ENCODE measurements at regions not wholly inside any gene's neighbourhood (a gene's known extent, or its start where the extent isn't known, plus 50 kb on each side); places are given as distances from the start of the nearest gene placed in this dataset.
A peak's percentile ranks its signal among the peaks of the same experiment; 100 is the strongest.

DNA sequence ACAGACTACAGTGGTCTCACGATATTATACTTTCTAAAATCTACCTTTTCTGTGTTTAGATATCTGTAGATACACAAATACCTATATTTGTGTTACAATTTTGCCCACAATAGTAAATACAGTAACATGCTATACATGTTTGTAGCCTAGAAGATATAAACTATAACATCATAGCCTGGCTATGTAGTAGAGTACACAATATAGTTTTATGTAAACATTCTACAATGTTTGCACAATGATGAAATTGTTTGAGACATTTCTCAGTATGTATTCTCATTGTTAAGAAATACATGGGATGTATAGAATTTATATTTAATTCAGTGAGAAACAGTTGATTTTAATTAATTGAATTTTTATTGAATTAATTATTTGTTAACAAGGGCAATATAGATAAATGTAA lies 1367.0 kb downstream of the OTOL1 start:
- no peak for TF ChIP-seq POLR2A (IDR thresholded peaks at IDR 0.05; ENCODE audit: low read depth, low read length)
- FAIRE-seq, result no peak
- DNase-seq (ENCODE audit: insufficient read length, low spot score), result no peak

DNA sequence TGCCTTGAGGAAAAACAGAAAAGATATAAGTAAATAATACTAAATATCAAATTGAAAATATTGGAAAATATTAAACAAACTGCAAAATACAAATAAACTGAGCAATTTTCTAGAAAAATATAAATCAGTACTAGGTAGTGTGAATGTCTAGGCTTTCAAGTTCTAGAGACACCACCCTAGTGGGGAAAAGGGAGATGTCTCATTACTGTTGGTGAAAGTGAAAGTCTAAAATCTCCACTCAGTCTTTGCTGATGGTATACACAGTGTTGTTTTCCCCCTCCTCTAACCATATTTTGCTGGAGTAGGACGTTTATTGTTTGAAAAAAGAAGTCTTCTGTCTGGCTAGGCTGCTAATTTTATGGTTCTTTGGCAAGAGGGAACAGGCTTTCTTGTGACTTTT lies 1368.9 kb downstream of the OTOL1 start:
- FAIRE-seq, result peak; percentile 15
- peak; percentile 3 for DNase-seq (ENCODE audit: insufficient read length, low spot score)
- TF ChIP-seq POLR2A (IDR thresholded peaks at IDR 0.05; ENCODE audit: low read depth, low read length), result no peak

DNA sequence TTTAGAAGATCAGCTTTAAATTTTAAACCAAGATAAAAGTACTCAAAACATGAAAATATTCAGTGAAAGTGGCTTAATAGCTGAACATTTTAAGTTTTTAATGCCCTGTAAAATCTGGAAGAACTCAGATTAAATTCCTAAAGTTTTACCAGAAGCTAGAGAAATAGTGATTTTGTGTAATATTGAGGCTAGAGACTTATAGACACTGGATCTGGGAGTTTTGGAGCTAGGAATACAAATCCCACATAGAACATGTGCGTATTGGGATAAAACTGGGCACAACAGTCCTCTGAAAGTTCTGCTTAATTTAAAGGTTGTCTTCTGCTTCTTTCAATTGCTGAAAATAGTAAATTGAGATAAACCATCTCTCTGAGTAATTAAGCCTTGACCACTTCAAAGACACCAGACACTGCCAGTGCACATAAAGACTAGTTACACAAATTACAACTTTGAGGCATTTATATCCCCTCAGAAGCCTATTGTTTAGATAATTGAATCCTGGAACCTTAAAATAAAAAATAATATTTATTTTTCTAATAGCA lies 1382.5 kb downstream of the OTOL1 start:
- no peak for TF ChIP-seq POLR2A (IDR thresholded peaks at IDR 0.05; ENCODE audit: low read depth, low read length)
- FAIRE-seq, result no peak

DNA sequence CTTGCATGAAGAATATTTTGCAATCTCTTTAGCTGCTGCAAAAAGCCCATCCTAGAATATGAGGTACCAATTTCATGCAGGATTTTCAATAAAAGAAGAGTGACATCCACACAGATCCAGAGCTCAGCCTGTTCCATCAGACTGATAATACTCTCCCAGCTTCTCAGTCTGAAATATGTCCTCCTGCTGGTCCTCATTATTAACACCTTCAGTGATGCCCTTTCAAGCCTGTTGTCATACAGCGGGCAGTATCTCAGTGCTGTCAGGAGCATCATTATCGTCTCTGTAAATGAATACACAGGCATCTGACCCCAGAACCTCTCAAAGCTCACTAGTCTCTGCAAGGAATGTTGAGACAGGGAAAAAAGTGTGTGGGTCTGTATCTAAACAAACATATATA lies 1387.8 kb downstream of the OTOL1 start:
- no peak for FAIRE-seq
- DNase-seq (ENCODE audit: insufficient read length, low spot score), result no peak
- no peak for TF ChIP-seq POLR2A (IDR thresholded peaks at IDR 0.05; ENCODE audit: low read depth, low read length)

More for the DNA sequence above, 1382.5 kb downstream of the OTOL1 start:
- no peak for DNase-seq (ENCODE audit: insufficient read length, low spot score)

DNA sequence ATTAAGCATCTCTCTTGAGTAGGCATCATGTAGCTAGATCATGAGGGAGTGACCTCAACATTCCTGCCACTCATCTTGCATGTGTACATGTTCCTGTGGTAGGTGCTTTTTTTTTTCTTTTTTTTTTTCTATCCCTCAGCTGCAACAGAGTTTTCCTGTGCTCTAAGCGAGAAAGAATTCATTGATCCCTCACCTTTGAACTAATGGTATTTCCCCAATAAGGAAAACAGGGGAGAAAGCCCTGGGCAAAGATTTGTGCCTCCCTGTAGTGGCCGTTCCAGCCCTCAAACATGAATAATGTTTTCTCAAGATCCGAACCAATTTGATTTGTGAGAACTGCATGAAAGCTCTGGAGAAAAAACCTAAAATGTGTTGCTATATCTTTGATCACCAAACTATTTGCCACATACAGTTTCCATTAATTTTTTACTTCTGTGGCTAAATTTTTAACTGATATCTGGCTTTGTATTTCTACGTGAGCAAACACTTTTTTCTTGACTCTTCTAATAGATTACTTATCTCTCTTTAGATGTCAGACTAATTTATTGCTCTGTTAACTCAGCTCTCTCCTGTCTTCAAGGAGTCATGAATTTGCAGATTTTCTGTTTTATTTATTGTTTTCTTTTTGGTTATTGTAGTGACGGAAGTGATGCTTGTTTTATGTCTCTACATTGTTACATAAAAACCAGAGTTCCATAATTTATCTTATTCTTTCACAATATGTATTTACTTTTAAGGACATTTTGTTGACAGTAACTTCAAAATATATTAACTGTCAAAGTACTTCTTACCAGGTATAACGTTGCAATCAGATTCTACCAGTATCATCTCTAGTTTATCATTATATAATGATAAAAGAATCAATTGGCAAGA lies 1396.5 kb downstream of the OTOL1 start:
- TF ChIP-seq POLR2A (IDR thresholded peaks at IDR 0.05; ENCODE audit: low read depth, low read length), result no peak
- FAIRE-seq (no peak), DNase-seq (ENCODE audit: insufficient read length, low spot score) (no peak)

DNA sequence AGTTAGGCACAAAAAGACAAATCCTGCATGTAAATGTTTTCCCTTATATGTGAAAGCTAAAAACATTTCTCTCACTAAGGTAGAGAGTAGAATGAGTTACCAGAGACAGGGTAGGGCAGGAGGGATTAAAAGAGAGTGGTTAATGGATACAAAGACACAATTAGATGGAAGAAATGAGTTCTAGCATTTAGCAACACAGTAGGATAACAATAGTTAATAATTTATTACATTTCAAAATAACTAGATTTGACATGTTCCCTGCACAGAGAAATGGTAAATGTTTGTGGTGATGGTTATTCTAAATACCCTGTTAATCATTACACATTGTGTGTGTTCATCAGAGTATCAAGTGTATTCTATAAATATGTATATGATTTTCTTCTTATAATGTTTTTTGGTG lies 1400.7 kb downstream of the OTOL1 start:
- no peak for FAIRE-seq
- DNase-seq (ENCODE audit: insufficient read length, low spot score), result no peak
- no peak for TF ChIP-seq POLR2A (IDR thresholded peaks at IDR 0.05; ENCODE audit: low read depth, low read length)

DNA sequence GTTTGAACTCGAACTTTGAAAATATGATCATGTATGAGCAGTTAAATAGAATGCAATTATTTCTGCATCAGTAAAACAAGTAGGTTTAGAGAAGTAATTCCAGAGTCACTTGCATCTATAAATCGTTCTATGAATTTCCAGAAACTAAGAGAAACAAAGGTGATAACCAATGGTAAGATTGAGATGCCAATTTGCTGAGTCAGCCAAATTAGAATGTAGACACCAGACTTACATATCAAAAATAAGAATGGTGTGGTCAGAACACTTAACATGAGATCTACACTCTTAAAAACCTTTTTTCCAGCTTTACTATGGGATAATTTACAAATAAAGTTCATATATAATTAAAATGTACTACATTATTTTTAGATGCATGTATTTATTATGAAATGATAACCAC lies 1435.9 kb downstream of the OTOL1 start:
- DNase-seq (ENCODE audit: insufficient read length, low spot score), result no peak
- TF ChIP-seq POLR2A (IDR thresholded peaks at IDR 0.05; ENCODE audit: low read depth, low read length), result no peak
- FAIRE-seq, result no peak

DNA sequence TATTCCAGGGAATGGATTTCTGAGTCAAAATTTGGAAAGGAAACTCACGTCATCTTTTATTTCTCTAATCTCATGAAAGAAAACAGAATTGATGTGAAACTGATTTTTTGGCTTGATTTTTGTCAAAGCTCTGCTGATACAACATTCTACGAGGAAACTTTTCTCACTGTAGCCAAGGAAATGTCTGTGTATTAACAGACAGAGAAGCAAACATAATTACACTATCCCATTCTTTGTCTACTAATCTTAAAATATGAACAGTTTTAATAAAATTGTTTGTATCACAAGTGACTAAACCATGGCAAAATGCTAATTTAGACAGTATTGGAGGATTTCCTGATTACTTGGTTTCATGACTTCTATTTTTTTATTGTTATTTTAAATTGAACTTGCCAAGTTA lies 1437.0 kb downstream of the OTOL1 start:
- TF ChIP-seq POLR2A (IDR thresholded peaks at IDR 0.05; ENCODE audit: low read depth, low read length), result no peak
- DNase-seq (ENCODE audit: insufficient read length, low spot score) (no peak), FAIRE-seq (no peak)

DNA sequence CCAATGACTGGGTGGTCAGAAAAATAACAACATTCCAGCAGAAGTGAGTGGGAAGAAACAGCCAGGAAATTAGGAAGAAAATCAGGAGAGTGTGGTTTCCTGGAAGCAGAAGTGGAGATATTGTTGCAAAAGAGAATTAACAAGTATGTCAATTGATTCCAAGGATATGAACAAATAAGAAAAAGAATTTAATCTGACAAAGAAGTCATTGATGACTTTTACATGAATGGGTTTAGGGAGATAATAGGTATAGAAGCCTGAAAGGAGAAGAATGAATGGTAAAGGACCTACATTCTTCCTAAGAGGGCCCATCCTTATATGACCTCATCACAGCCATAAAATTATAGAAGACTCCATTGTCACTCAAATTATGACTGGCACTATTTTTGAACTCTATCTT lies 1440.1 kb downstream of the OTOL1 start:
- DNase-seq (ENCODE audit: insufficient read length, low spot score) (no peak), FAIRE-seq (no peak)
- TF ChIP-seq POLR2A (IDR thresholded peaks at IDR 0.05; ENCODE audit: low read depth, low read length), result no peak

DNA sequence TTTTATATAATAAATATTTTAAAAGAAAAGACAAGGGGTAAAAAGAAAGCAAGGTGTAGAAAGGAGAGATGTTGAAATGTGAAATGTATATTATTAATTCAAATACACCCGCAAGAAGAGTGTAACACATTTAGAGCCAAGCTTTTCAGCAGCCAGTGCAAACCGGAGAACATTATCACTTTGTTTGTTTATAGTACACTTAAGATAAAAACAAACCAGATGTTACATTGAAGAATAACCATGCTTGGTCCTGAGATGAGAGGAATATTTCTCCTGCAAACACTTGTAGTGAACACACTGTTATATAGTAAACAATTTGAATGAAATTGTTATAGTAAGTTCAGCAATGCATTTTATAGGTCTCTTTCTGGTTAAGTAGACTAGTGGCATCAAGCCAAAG lies 1441.5 kb downstream of the OTOL1 start:
- FAIRE-seq, result no peak
- no peak for DNase-seq (ENCODE audit: insufficient read length, low spot score)
- TF ChIP-seq POLR2A (IDR thresholded peaks at IDR 0.05; ENCODE audit: low read depth, low read length), result no peak

DNA sequence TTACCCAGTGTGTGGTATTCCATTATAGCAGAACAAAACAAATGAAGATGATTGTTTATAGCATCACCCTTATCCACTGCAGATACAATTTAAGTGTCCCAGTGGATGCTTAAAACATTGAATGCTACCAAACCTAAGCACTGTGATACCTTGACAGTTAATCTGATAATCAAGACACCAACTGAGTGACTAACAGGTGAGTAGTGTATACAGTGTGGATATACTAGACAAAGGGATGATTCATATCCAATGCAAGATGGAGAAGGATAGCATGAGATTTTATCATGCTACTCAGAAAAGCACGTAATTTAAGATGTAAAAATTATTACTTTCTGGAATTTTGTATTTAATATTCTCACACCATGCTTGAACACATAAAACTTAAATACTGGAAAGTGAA lies 1449.0 kb downstream of the OTOL1 start:
- no peak for TF ChIP-seq POLR2A (IDR thresholded peaks at IDR 0.05; ENCODE audit: low read depth, low read length)
- DNase-seq (ENCODE audit: insufficient read length, low spot score), result no peak
- FAIRE-seq, result no peak

DNA sequence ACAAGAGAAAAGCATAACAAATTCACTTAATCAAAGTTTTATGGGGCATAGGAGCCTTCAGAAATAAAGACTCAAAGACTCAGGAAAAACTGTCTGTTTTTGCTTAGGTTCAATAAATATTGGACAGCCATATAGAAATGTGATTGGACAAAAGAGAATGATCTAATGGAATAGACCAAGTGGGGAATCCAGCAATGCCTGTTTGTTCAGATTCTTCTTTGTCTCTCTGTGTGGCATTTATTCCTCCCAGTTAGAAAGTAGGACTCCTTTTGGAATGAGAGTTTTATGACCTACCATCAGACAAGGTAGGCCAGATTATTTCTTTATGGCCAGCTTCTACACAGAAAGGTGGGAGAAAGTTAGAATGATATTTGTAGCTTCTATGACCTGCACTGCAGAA lies 1460.1 kb downstream of the OTOL1 start:
- DNase-seq (ENCODE audit: insufficient read length, low spot score) (no peak), FAIRE-seq (no peak)
- no peak for TF ChIP-seq POLR2A (IDR thresholded peaks at IDR 0.05; ENCODE audit: low read depth, low read length)

DNA sequence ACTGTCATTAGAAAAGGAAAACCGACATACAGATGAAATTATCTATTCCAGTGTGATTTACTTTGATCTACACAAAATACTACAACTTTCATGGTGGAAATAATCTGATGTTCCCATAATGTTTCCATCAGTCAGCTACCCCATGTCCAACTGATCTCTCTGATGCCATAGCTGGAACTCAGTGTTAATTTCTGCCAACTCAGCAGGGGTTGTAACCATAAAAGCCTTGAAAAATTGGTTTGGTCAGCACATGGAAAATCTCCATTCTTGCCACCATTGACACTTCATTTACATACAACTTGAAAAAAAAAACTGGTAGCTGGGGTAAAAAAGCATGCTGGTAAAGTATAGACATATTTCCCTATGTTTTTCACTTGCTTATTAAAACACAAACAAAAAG lies 1463.7 kb downstream of the OTOL1 start:
- no peak for DNase-seq (ENCODE audit: insufficient read length, low spot score)
- FAIRE-seq, result no peak
- no peak for TF ChIP-seq POLR2A (IDR thresholded peaks at IDR 0.05; ENCODE audit: low read depth, low read length)

DNA sequence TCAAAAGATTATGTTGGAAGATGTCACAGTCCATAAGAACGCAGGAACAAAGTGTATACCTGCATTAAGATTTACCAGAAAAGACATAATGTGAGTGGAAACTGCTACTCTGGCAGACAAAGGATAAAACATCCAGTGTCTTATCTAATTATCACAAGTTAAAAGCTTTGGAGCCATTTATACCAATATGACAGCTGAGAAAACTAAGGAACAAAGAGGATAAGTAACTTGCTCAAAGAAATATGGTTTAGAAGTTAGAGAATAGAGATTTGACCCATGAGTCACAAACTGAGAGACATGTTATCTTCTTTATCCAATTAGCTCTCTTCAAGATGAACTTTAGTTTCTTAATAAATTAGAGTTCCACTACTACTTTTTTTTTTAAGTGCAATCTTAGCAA lies 1473.7 kb downstream of the OTOL1 start:
- no peak for DNase-seq (ENCODE audit: insufficient read length, low spot score)
- no peak for FAIRE-seq
- TF ChIP-seq POLR2A (IDR thresholded peaks at IDR 0.05; ENCODE audit: low read depth, low read length), result no peak

DNA sequence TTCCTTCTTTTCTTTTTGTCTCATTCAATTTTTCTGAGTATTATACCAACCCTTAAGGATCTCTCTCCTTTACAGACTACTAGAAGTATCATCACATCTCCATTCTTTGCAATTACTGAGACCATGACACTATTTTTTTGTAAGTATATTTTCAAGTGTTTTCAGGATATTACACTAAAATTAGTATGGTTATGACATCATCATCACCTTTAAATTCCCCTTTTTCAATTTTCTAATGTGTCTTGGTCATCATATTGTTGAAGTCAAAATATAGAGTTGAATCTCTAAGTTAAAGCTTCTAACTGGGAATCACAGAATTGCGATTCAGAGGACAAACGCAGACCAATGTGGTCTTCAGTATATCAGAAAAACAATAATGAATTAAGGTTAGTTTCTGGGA lies 1475.1 kb downstream of the OTOL1 start:
- no peak for TF ChIP-seq POLR2A (IDR thresholded peaks at IDR 0.05; ENCODE audit: low read depth, low read length)
- FAIRE-seq (no peak), DNase-seq (ENCODE audit: insufficient read length, low spot score) (no peak)
